GM19324 (cell line): ENCODE measurements at regions not wholly inside any gene's neighbourhood (a gene's known extent, or its start where the extent isn't known, plus 50 kb on each side); places are given as distances from the start of the nearest gene placed in this dataset.
"Not testable (repeated sequence)": the region's sequence is repeated elsewhere in the genome, so short reads cannot be mapped to it uniquely, and the experiment has no call there.

Source experiments
- ATAC-seq: cut with Tn5 transposase; IDR thresholded peaks from one replicate; pipeline ENCODE4 v1.9.1; 2021; ENCODE audit warnings: mild to moderate bottlenecking, moderate library complexity; ENCODE audit not compliant: unreplicated experiment, low FRiP score

DNA sequence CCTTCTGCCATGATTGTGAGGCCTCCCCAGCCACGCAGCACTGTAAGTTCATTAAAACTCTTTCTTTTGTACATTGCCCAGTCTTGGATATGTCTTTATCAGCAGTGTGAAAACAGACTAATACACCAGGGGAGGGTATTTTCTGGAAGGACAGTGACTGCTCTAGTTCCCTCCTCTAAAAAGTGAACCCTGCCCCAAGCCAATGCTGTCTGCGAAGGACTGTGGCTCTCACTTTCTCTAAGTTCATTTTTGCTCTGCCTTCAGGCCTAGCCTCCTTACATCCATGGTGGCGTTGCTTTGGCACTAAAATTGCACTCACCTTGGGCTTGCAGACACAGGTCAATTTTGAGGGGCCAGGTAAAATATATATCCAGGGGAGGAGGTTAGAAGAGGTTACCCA, 323.0 kb downstream of the VRK1 start:
- no peak for ATAC-seq

DNA sequence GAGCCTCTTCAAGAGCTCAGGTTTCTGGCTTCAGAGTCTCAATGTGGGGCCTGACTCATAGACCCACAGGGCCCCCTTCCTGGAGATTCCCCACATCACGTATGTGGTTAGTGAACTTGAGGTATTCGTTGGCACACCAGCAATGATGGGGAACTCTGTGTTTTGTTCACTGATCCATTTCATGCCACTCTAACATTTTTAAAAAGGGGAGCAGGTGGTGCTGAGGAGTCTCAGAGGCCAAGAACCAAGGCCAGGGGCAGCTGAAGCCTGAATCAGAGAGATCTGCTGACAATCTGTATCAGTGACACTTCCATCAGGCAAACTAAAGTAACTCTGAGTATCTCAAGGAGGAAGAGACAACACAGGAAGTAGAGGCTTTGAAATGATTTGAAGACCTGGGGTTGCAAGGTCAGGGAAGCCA, 323.4 kb downstream of the VRK1 start:
- no peak for ATAC-seq

DNA sequence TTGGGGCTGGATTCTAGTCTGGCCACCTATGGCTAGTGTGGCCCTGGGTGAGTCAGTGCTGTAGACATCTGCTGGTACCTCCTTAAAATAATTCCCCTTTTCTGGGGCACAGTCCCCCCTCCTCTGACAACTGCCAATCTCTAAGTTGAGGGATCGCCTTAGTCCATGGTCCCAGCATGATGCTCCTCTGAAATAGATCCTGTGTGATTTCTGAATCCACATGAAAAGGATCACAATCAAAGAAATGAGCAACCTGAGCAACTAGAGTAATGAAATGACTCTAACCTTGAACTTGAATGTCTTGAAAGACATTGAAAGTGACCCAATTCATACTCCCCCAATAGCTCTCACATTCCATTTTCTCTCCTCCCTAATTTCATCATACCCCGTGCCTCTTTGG, 332.5 kb downstream of the VRK1 start:
- no peak for ATAC-seq

DNA sequence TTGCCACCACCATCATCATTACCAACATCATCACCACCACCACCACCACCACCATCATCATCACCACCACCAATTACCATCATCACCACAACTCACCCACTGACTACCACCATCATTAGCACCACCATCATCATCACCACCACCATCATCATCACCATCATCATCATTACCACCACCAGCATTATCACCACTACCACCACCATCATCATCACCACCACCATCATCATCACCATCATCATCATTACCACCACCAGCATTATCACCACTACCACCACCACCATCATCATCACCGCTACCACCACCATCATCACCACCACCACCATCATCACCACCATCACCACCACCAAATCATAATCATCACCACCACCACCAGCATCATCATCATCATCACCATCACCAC, 338.7 kb downstream of the VRK1 start:
- not testable (repeated sequence) for ATAC-seq

DNA sequence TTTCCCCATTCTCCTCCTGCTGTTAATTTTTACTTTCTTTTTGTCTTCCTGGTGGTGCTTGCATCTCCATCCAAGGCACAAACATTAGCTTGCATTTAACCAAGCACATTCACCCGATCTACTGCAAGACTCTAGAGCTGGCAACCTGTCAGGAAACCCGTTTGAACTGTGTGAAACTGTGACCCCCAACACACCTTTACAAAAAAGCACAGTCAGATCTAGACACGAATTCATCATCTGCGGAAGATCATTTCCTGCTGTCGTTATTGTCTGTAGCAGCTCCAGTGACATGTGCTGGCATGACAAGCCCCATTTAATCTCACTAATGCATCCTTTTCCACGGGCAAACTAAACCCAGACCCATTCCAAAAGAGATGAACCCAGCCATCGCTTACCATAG, 340.5 kb downstream of the VRK1 start:
- no peak for ATAC-seq

DNA sequence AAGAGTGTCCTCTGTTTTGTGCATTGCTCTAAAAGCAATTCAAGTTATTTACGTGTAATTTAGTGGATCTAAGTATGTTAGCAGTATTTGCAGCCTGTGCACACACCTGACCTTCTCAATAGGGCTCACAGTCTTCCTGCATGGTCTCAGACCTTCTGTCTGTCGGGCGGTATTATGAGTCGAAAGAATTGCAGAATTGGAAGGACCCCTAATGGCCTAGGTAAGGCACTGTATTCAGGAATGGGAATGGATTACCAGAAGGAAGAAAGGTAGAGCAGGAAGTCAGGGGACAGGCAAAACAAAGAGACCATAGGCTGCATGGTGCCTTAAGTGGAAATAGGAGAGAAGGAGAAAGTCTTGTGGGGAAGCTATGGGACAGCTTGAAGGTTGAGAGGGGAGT, 341.6 kb downstream of the VRK1 start:
- ATAC-seq: no peak

DNA sequence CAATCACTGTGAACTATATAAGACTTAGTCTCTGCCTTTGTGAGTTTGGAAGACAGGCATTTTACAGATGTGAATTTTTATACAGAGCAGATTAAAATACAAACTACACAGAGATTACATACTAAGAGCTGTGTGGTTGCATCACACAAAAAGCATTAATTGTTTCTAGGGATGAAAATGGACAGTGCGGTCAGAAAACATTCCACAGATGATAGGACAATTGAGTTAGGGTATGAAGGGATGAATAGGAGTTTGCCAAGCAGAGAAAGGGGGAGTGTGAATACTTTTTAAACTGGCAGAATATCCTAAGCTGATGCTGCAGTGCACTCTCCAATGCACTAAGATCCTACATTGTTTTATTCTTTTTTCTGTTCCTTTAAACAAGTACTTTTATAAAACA, 345.8 kb downstream of the VRK1 start:
- ATAC-seq: no peak

DNA sequence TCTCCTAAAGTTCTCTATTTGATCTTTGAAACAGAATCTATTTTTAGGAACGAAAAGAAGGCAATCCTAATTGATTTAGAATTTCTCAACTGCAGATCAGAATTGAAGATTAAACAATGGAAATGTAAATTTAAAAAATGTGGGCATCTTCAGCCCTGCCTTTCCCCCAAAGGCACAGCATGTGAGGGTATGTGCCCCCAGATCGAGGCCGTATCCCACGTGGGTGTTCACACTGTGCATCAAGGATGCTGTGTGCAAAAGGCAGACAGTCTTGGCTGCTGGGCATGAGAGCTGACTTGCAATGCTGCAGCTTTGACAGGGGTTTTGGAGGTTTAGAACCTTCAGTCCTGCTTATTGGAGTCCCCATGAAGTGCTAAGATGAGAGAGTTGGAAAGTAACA, 346.3 kb downstream of the VRK1 start:
- ATAC-seq: no peak

DNA sequence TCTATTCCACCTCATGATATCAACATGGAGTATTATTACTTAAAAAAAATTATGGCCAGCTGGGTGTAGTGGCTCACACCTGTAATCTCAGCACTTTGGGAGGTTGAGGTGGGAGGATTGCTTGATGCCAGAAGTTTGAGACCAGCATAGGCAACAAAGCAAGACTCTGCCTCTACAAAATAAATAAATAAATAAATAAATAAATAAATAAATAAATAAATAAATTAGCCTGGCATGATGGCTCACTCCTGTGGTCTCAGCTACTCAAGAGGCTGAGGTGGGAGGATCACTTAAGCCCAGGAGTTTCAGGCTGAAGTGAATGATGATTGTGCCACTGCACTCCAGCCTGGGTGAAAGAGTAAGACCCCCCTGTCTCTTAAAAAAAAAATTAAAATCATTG, 350.8 kb downstream of the VRK1 start:
- ATAC-seq: not testable (repeated sequence)

DNA sequence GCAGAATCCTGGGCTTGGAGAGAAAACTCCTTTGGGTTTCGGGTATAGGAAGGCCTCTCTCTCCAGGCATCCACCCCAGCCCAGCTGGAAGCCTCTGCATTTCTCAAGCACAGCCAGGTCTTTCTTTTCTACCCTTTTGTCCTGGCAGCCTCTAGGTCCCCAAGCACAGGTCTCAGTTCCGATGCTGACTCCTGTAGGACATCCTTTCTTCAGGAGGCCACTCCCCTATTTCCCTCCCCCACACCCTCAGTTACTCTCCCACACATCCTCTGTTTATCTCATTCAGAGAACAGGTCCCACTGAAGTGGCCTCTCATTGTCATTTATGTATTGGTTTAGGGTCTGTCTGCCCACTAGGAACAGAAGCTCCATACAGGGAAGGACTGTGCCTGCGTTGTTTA, 352.6 kb downstream of the VRK1 start:
- no peak for ATAC-seq

DNA sequence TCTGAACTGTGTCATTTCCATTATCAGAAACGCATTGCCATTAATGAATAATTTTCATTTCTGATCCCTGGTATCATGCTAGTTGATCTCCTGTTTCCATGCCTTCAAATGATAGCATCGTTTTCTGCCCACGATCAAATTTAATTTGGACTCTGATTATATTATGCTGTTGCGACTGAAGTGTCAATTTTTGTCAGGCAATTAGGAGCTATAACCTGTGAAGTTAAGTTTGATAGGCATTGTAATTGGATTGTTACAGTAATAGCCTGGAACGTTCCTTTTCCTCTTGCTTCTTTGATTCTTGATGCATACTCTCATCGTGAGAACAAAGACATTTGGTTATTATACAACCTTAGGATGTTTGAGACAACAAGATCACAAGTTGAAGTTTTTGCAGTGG, 356.3 kb downstream of the VRK1 start:
- ATAC-seq: no peak

DNA sequence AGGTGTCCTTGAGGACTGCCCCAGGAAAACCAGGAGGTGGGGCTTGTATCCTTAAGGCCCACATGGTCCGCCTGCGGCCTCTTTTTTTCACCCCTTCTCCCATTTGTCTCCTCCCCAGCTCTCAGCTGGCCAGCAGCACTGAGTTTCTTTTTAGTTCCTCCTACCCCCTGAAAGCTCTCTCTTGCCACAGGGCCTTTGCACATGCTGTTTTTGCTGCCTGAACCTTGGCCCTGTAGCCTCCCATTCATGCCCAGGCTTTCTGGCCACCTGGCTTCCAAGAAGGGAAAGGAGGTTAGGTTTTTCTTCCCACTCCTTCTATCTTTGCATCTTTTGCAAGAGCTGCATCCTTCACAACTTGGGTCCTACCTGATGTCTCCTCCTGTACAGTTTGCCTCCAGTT, 358.1 kb downstream of the VRK1 start:
- ATAC-seq: no peak

DNA sequence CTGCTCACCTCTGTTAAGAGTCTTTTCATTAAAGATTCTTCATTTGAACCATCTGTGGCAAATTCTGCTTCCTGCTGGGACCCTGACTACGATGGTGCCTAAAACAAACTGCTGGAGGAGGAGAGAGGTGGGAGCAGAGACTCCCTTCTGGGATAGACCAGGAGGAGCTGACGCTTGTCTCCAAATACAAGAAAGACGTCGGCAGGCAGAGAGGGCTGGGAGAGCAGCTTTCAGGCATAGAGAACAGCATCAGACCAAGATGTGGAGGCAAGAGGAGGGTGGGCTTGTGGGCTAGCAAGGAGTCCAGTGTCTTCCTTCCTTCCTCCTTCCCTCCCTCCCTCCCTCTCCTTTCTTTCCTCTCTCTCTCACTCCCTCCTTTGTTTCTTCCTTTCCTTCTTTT, 358.6 kb downstream of the VRK1 start:
- ATAC-seq: no peak

DNA sequence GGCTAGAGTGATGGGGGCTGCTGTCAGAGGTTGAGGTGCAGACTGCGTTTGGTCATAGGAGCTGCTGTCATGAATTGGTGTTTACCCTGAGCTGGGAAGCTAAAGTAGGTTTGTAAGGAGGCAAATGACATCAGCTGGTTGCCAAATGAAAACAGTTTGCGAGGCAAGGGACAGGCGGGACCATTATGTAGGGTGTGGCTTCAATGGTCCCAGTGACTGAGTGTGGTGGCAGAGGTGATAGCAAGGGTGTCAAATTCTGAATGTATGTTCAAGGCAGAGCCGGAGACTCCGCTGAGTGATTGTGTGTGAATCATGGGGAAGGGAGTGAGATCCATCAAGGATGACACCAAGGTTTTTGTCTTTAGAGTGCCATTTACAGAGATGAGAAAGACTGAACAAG, 359.5 kb downstream of the VRK1 start:
- no peak for ATAC-seq

DNA sequence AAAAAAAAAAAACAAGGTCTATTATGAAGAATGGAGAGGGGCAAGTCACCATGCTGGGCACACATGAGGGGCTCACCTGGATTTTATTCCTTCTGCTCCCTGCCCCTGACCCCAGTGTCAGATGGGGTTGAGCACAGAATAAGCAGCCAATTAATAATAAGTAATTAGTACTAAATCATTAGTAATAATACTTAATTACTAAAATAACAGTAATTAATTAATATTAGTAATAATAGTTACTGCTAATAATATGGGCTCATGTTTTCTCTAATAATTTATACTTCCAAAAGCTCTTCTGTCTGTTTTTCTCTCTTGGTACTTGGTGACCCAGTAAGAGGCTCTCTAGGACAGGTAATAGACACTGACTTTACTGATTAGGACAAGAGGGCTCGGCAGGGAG, 360.9 kb downstream of the VRK1 start:
- no peak for ATAC-seq

DNA sequence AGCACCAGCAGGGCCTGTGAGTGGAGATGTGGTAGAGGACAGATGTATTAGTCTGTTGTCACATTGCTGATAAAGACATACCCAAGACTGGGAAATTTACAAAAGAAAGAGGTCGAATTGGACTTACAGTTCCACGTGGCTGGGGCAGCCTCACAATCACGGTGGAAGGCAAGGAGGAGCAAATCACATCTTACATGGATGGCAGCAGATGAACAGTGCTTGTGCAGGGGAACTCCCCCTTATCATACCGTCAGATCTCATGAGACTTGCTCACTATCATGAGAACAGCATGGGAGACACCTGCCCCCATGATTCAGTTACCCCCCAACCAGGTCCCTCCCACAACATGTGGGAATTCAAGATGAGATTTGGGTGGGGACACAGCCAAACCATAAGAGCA, 361.9 kb downstream of the VRK1 start:
- no peak for ATAC-seq

DNA sequence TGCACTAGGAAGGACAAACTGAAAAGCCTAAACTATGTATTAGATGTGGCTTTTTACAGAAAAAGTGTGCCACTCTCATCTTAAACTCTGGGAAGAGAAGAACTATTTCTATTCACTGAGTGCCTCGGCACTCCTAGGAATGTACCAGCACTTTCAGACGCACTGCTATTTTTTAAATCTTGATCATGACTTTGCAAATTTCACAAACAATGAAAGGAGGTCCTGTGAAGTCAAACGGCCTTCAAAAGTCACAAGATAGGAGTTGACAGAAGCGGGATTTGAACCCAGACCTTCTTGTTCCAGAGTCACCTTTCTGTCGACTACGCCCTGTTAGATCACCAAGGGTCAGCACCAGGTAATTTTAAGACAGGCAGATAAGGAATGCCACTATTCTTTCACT, 365.4 kb downstream of the VRK1 start:
- ATAC-seq: no peak

DNA sequence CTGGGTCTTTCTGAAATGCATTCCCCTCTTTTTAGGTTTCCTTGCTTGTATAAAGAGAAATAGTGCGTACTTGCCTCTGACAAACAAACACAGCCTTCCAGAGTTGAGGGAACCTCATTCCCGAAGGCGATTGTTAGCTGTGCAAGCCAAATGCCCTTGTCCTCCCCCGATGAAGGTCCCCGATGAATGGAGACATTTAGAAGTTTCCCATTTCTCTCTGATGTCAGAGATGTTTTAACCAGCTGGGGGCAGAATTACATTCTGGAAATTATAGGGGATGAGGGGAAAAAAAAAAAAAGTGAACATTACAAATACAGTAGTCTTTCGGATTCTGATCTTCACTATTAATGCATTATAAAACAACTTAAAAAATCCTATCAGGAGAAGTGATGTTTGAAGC, 366.8 kb downstream of the VRK1 start:
- no peak for ATAC-seq

DNA sequence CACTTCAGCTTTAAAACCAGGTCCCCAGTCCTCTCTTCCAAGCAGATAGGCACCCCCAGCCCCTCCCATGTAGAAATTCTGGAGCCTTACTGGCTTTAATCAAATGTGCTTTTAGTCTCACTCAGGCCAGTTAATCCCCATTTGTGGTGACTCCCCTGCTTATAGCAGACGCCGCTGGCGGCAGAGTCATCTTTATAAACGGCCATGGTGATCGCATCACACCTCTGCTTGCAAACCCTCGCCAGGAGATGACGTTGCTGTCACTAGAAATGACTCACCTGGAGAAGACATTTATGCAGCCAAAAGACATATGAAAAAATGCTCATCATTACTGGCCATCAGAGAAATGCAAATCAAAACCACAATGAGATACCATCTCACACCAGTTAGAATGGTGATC, 369.3 kb downstream of the VRK1 start:
- no peak for ATAC-seq

DNA sequence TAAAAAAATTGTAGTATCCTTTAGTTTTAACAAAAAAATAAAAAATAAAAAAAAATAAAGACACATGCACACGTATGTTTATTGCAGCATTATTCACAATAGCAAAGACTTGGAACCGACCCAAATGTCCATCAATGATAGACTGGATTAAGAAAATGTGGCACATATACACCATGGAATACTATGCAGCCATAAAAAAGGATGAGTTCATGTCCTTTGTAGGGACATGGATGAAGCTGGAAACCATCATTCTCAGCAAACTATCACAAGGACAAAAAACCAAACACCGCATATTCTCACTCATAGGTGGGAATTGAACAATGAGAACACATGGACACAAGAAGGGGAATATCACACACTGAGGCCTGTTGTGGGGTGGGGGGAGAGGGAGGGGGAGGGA, 370.4 kb downstream of the VRK1 start:
- not testable (repeated sequence) for ATAC-seq

DNA sequence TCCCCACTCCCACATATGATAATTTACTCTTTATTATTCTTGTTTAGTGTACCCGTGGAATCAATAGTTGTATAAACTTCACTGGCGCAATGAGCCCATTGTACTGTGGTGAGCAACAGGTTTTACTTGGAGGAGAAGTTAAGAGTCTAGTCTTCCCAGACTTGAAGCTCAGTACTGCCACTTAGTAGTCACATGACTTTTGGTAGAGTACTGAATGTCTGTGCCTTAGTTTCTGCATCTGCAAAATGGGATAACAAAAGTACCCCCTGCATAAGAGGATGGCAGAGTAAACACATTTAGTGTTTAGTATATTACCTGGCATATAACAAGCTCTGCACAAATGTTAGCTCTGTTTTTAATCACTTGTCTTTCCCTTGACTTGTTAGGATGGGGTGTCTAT, 375.5 kb downstream of the VRK1 start:
- no peak for ATAC-seq

DNA sequence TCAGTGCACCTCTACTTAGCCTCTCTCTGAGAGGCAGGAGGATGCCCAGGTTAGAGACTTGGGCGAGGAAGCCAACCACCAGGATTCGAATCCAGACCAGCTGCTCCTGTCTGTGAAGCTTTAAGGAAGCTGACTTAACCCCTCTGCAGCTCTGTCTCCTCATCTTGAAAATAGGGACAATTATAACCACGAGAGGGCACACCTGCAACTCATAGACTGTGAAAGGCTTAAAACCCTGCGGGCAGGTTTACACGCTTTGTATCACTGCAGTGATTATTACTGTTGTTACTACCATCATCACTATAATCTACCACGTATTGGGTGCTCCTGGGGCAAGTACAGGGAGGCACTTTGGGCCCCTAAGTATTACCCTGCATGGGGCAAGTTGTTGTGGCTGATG, 379.8 kb downstream of the VRK1 start:
- no peak for ATAC-seq

DNA sequence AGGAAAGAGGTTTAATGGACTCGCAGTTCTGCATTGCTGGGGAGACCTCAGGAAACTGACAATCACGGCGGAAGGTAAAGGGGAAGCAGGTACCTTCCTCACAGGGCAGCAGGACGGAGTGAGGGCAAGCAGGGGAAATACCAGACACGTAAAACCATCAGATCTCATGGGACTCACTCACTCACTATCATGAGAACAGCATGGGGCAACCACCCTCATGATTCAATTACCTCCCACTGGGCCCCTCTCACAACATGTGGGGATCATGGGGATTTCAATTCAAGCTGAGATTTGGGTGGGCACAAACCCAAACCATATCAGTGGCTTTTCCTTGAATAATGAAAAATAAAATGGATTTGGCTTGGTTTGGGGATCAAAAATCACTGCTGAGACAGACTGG, 380.5 kb downstream of the VRK1 start:
- no peak for ATAC-seq

DNA sequence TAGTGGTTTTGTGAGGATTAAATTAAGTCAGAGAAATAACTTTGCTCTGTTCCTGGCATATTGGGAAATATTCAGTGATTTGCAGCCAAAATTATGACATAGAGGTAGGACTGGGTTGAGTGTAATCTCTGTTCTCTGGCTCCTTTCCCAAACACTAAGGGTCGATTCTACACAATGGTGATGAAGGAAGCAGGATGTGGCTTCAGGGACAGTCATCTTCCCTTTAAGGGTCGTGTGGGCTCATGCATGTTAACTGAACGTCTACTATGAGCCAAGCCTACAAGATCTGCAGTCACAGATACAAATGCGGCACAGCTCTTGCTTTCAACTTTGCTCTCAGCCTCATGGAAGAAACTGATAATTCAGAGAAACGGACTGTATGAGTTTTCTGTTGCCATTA, 381.6 kb downstream of the VRK1 start:
- no peak for ATAC-seq
